Fibroblast of villous mesenchyme (primary cell): ENCODE measurements at regions not wholly inside any gene's neighbourhood (a gene's known extent, or its start where the extent isn't known, plus 50 kb on each side); places are given as distances from the start of the nearest gene placed in this dataset.

Experiments
- DNase-seq: peaks from one replicate; pipeline ENCODE4 v3.0.0-alpha.2; 2010; ENCODE audit warnings: low read depth
- H3K4me3 ChIP-seq: 2 replicates; pipeline ENCODE4 v1.5.1; 2011; ENCODE audit warnings: low read depth, mild to moderate bottlenecking, low read length
- TF ChIP-seq, protein P1 (sequence below): IDR thresholded peaks from 2 replicates; pipeline ENCODE4 v1.5.1; 2012; ENCODE audit warnings: low read depth, mild to moderate bottlenecking, low read length; ENCODE audit not compliant: insufficient read depth

DNA sequence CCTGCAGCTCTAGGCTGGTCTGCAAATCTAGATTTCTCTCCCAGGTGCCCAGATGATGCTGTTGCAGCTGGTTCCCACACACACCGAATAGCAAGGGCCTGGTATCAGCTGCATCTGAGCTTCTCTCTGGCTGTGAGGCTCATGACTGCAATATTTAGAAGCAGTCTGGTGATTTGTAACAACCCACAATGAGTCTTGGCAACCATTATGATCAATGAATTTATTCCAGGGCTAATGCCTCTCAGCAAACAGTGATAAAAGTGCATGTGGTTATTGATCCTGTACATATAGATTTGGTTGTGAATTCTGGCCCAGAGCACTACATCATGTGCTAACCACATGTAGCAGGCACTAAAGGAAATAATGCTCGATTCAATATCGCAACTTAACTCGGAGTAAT lies 114.3 kb downstream of the ASCL4 start:
- H3K4me3 ChIP-seq = no peak overlapping the region
- TF ChIP-seq, protein P1, sequence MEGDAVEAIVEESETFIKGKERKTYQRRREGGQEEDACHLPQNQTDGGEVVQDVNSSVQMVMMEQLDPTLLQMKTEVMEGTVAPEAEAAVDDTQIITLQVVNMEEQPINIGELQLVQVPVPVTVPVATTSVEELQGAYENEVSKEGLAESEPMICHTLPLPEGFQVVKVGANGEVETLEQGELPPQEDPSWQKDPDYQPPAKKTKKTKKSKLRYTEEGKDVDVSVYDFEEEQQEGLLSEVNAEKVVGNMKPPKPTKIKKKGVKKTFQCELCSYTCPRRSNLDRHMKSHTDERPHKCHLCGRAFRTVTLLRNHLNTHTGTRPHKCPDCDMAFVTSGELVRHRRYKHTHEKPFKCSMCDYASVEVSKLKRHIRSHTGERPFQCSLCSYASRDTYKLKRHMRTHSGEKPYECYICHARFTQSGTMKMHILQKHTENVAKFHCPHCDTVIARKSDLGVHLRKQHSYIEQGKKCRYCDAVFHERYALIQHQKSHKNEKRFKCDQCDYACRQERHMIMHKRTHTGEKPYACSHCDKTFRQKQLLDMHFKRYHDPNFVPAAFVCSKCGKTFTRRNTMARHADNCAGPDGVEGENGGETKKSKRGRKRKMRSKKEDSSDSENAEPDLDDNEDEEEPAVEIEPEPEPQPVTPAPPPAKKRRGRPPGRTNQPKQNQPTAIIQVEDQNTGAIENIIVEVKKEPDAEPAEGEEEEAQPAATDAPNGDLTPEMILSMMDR = no peak
- DNase-seq = no peak

DNA sequence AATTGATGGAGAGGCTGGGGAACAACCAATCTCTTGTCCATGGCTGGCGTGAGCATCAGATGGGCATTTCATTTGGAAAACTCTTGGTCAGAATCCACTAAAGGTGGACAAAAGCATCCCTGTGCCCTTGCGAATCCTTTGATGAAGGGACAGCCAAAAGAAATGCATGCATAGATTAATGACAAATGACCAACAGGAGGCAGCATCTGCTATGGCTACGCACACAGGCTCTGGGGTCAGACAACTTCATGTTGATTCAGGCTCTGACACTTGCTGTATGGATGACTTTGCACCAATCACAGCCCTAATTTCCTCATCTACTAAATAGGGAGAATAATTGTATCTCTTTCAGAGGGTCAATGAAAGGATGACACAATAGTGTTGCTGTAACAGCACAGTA lies 117.5 kb downstream of the ASCL4 start:
- TF ChIP-seq, protein P1 = peak; percentile 25
- no peak overlapping the region for H3K4me3 ChIP-seq
- peak; percentile 13 for DNase-seq

DNA sequence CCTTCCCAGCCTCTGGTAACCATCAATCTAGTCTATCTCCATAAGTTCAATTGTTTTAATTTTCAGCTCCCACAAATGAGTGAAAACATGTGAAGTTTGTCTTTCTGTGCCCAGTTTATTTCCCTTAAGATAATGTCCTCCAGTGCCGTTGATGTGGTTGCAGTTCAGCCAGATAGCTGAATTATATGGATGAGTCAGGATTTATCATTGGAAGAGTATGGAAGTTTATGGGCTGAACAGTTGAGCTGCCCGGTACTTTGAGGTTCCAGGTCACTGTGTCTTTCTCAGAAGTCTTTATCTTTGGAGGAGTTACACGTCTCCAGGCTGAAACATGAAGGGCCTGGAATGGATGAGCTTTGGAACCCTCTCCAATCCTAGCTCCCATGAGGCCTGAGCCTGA lies 120.1 kb downstream of the ASCL4 start:
- no peak for DNase-seq
- TF ChIP-seq, protein P1 = no peak
- no peak overlapping the region for H3K4me3 ChIP-seq

DNA sequence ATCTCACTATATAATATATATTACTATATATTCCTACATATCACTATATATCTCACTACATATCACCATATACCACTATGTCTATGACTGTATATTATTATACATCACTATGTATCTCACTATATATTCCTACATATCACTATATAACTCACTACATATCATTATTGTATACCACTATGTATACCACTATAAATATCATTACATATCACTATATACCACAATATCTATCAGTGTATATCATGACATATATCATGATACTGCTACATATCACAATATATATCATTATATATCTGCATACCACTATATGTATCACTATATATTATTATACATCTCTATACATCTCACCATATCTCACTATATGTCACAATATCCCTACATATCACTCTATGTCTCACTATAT lies 121.5 kb downstream of the ASCL4 start:
- DNase-seq = no peak
- H3K4me3 ChIP-seq = no peak overlapping the region
- TF ChIP-seq, protein P1 = no peak

DNA sequence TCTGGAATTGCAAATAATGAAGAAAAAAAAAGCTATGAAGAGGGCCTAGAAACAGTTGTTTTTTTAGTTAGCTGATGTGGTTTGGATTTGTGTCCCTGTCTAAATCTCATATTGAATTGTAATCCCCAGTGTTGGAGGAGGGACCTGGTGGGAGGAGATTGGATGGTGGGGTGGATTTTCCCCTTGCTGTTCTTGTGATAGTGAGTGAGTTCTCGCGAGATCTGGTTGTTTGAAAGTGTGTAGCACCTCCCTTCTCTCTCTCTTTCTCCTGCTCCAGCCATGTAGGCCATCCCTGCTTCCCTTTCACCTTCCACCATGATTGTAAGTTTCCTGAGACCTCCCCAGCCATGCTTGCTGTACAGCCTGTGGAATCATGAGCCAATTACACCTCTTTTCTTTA lies 126.1 kb downstream of the ASCL4 start:
- TF ChIP-seq, protein P1 = no peak

DNA sequence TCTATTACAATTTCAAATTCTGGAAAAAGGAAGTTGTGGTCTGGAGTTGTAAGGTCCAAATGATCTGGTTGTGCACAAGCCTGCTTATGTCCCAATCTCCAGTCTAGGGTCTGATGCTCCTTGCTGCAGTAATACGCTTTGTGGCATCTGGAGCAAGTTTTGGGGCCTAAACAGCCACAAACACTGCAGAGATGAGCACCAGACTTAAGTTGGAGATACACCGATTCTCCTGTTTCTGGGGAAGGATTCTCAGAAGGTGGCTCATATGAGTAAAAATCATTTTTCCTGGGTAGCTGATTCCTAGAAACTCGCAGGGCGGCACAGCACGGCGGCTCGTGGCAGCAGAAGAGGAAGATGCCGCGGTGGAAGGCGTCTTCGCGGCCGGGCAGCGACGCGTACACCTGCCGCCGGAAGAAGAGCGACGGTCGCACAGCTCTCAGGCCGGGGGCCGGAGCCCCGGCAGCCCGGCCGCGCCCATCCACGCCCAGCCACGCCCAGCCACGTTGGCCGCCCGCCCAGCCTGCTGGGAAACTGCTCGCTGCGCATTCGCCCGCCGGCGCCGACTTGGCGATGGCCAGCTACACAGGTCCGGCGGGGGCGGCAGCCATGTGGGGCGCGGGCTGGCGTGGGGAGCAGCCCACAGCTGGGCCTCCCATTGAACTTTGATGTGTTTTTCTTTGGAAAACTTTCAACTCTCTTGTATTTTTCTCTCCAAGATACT lies 129.0 kb downstream of the ASCL4 start:
- peak overlapping the region; percentile 31 for H3K4me3 ChIP-seq
- DNase-seq = peak; percentile 7
- TF ChIP-seq, protein P1 = no peak

More for the DNA sequence above, 126.1 kb downstream of the ASCL4 start:
- no peak for DNase-seq
- H3K4me3 ChIP-seq = no peak overlapping the region

DNA sequence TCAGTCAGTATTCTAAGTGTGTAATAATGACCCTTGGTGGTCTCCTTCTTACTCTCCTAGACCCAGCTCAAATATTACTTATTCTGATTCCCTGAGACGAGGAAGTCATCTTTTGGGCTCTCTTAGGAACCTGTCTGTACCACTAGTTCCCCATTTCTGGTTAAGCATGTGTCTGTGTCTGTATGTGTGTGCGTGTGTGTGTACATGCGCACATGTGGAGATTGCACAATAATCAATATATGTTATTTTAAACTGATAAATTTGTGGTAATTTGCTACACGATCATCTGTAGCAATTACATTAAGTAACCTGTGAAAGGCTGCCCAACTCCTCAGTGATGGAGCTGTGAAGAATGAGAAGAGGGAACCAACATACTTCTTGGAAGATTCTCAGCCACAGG lies 132.2 kb downstream of the ASCL4 start:
- no peak for DNase-seq
- no peak overlapping the region for H3K4me3 ChIP-seq
- TF ChIP-seq, protein P1 = no peak
